GM19455 (cell line): ENCODE measurements at regions not wholly inside any gene's neighbourhood (a gene's known extent, or its start where the extent isn't known, plus 50 kb on each side); places are given as distances from the start of the nearest gene placed in this dataset.
"Not testable (repeated sequence)": the region's sequence is repeated elsewhere in the genome, so short reads cannot be mapped to it uniquely, and the experiment has no call there.

ENCODE experiments used
- ATAC-seq: cut with Tn5 transposase; IDR thresholded peaks from one replicate; pipeline ENCODE4 v1.9.1; 2021; ENCODE audit not compliant: unreplicated experiment

- no peak for ATAC-seq
Measured at GRCh38 chr7:94305836-94306235, 88.9 kb upstream of the COL1A2 start.

GRCh38 chr7:94307399-94308048 lies 87.2 kb upstream of the COL1A2 start:
- no peak for ATAC-seq

- no peak for ATAC-seq
Measured at GRCh38 chr7:94311515-94311914, 83.2 kb upstream of the COL1A2 start.

- ATAC-seq = no peak
Measured at GRCh38 chr7:94313926-94314325, 80.8 kb upstream of the COL1A2 start.

GRCh38 chr7:94314413-94315410 lies 80.0 kb upstream of the COL1A2 start:
- ATAC-seq = no peak

- ATAC-seq = not testable (repeated sequence)
Measured at GRCh38 chr7:94321138-94321537, 73.6 kb upstream of the COL1A2 start.

GRCh38 chr7:94323844-94324243 lies 70.9 kb upstream of the COL1A2 start:
- no peak for ATAC-seq

- no peak for ATAC-seq
Measured at GRCh38 chr7:94324380-94325121, 70.1 kb upstream of the COL1A2 start.

GRCh38 chr7:94325122-94325475 lies 69.6 kb upstream of the COL1A2 start:
- no peak for ATAC-seq

GRCh38 chr7:94330269-94331020 lies 64.2 kb upstream of the COL1A2 start:
- ATAC-seq = no peak

GRCh38 chr7:94332571-94332970 lies 62.1 kb upstream of the COL1A2 start:
- no peak for ATAC-seq

GRCh38 chr7:94333810-94334209 lies 60.9 kb upstream of the COL1A2 start:
- no peak for ATAC-seq

GRCh38 chr7:94335586-94335985 lies 59.1 kb upstream of the COL1A2 start:
- no peak for ATAC-seq

GRCh38 chr7:94336009-94336408 lies 58.7 kb upstream of the COL1A2 start:
- ATAC-seq = no peak

GRCh38 chr7:94338921-94339371 lies 55.7 kb upstream of the COL1A2 start:
- no peak for ATAC-seq

GRCh38 chr7:94344826-94345225 lies 49.9 kb upstream of the COL1A2 start:
- no peak for ATAC-seq
